UCSD-AML1 (cell line): ENCODE measurements at regions not wholly inside any gene's neighbourhood (a gene's known extent, or its start where the extent isn't known, plus 50 kb on each side); places are given as distances from the start of the nearest gene placed in this dataset.

Source experiments
- DNase-seq: peaks from one replicate; lab custom pipeline; 2025; ENCODE audit not compliant: unreplicated experiment; lab: John Stamatoyannopoulos, UW

GRCh38 chr1:81032973-81033425 lies 767.7 kb upstream of the ADGRL2 start:
- no peak for DNase-seq

GRCh38 chr1:81032374-81032773 lies 768.4 kb upstream of the ADGRL2 start:
- DNase-seq, result no peak

- DNase-seq, result no peak
Observed at GRCh38 chr1:81030441-81030840, 770.3 kb upstream of the ADGRL2 start.

- DNase-seq, result no peak
Observed at GRCh38 chr1:81029266-81029665, 771.5 kb upstream of the ADGRL2 start.

GRCh38 chr1:81023187-81023724 lies 777.5 kb upstream of the ADGRL2 start:
- DNase-seq, result no peak

- DNase-seq, result no peak
Observed at GRCh38 chr1:81021134-81021533, 779.6 kb upstream of the ADGRL2 start.

- no peak for DNase-seq
Observed at GRCh38 chr1:81020506-81020905, 780.2 kb upstream of the ADGRL2 start.

- no peak for DNase-seq
Observed at GRCh38 chr1:81010126-81010525, 790.6 kb upstream of the ADGRL2 start.

GRCh38 chr1:81008293-81008692 lies 792.4 kb upstream of the ADGRL2 start:
- no peak for DNase-seq

GRCh38 chr1:81007024-81007423 lies 793.7 kb upstream of the ADGRL2 start:
- DNase-seq, result no peak

GRCh38 chr1:81006502-81006901 lies 794.2 kb upstream of the ADGRL2 start:
- DNase-seq, result no peak

- DNase-seq, result no peak
Observed at GRCh38 chr1:81004011-81004410, 796.7 kb upstream of the ADGRL2 start.

GRCh38 chr1:80994934-80995333 lies 805.8 kb upstream of the ADGRL2 start:
- no peak for DNase-seq

- DNase-seq, result no peak
Observed at GRCh38 chr1:80994038-80994437, 806.7 kb upstream of the ADGRL2 start.

GRCh38 chr1:80993154-80993980 lies 807.4 kb upstream of the ADGRL2 start:
- no peak for DNase-seq

- DNase-seq, result no peak
Observed at GRCh38 chr1:80989455-80989854, 811.3 kb upstream of the ADGRL2 start.

- no peak for DNase-seq
Observed at GRCh38 chr1:80988926-80989325, 811.8 kb upstream of the ADGRL2 start.

GRCh38 chr1:80987824-80988223 lies 812.9 kb upstream of the ADGRL2 start:
- DNase-seq, result no peak

- no peak for DNase-seq
Observed at GRCh38 chr1:80987106-80987505, 813.6 kb upstream of the ADGRL2 start.

- no peak for DNase-seq
Observed at GRCh38 chr1:80982831-80983230, 817.9 kb upstream of the ADGRL2 start.

- no peak for DNase-seq
Observed at GRCh38 chr1:80973101-80973500, 827.6 kb upstream of the ADGRL2 start.

- no peak for DNase-seq
Observed at GRCh38 chr1:80966266-80966665, 834.5 kb upstream of the ADGRL2 start.

GRCh38 chr1:80962564-80962963 lies 838.2 kb upstream of the ADGRL2 start:
- no peak for DNase-seq
